A673 (cell line): ENCODE measurements at regions not wholly inside any gene's neighbourhood (a gene's known extent, or its start where the extent isn't known, plus 50 kb on each side); places are given as distances from the start of the nearest gene placed in this dataset.

Experiments used
- CTCF ChIP-seq: fragments of 300-800, 200-600 bp; sonication (generic); conservative IDR thresholded peaks from 2 replicates; pipeline ENCODE4 v1.5.1; 2017; ENCODE audit warnings: low read depth, mild to moderate bottlenecking, antibody characterized with exemption, low read length, moderate library complexity, mixed read lengths
- EZH2 ChIP-seq: fragments of 200-600 bp; sonication (generic); IDR thresholded peaks from 2 replicates; pipeline ENCODE4 v1.6.1; 2017; ENCODE audit warnings: borderline replicate concordance, low read depth, mild to moderate bottlenecking, mixed read lengths, antibody characterized with exemption, low read length; ENCODE audit not compliant: poor library complexity, severe bottlenecking

- TF ChIP-seq CTCF (no peak), EZH2 (no peak)
Measured at GRCh38 chr12:105848286-105848685, 290.5 kb downstream of the NUAK1 start.
